ENCODE measurements at regions not wholly inside any gene's neighbourhood (a gene's known extent, or its start where the extent isn't known, plus 50 kb on each side); places are given as distances from the start of the nearest gene placed in this dataset.

DNA sequence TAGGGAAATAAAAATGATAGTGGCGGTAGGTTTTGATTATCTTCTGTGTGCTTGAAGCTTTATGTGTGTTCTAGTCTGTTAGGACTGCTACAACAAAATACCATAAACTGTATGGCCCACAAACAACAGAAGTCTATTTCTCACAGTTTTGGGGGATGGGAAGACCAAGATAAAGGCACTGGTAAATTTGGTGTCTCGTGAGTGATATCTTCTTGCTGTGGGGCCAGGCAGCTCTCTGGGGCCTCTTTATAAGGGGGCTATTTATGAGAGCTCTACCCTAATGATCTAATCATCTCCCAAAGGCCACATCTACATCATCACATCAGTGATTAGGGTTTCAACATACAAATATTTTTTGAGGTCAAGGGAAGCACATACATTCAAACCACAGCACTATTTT lies 86.8 kb upstream of the SPHKAP start:
- TF ChIP-seq ZFP30 (CRISPR knock-in tag; IDR thresholded peaks at IDR 0.05) (no peak), ZNF8 (CRISPR knock-in tag; IDR thresholded peaks at IDR 0.05) (no peak), TOX (CRISPR knock-in tag; IDR thresholded peaks at IDR 0.05; ENCODE audit: borderline replicate concordance) (no peak)
- TF ChIP-seq, protein P1, sequence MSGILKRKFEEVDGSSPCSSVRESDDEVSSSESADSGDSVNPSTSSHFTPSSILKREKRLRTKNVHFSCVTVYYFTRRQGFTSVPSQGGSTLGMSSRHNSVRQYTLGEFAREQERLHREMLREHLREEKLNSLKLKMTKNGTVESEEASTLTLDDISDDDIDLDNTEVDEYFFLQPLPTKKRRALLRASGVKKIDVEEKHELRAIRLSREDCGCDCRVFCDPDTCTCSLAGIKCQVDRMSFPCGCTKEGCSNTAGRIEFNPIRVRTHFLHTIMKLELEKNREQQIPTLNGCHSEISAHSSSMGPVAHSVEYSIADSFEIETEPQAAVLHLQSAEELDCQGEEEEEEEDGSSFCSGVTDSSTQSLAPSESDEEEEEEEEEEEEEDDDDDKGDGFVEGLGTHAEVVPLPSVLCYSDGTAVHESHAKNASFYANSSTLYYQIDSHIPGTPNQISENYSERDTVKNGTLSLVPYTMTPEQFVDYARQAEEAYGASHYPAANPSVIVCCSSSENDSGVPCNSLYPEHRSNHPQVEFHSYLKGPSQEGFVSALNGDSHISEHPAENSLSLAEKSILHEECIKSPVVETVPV (CRISPR knock-in tag; IDR thresholded peaks at IDR 0.05), result no peak

All from SK-N-SH treated with all-trans-retinoic acid at 6 μM for 48 hours (cell line).